AG10803 (cell line): ENCODE measurements at regions not wholly inside any gene's neighbourhood (a gene's known extent, or its start where the extent isn't known, plus 50 kb on each side); places are given as distances from the start of the nearest gene placed in this dataset.

Experiments
- DNase-seq: peaks from one replicate; pipeline ENCODE4 v3.0.0; 2010; ENCODE audit warnings: low read depth
- H3K4me3 ChIP-seq: 2 replicates; pipeline ENCODE4 v1.5.1; 2011; ENCODE audit warnings: mild to moderate bottlenecking, low read length, control low read depth
- TF ChIP-seq, protein P1 (sequence below): conservative IDR thresholded peaks from 2 replicates; pipeline ENCODE4 v1.5.1; 2011; ENCODE audit warnings: mild to moderate bottlenecking, low read length, control low read depth, inconsistent platforms

DNA sequence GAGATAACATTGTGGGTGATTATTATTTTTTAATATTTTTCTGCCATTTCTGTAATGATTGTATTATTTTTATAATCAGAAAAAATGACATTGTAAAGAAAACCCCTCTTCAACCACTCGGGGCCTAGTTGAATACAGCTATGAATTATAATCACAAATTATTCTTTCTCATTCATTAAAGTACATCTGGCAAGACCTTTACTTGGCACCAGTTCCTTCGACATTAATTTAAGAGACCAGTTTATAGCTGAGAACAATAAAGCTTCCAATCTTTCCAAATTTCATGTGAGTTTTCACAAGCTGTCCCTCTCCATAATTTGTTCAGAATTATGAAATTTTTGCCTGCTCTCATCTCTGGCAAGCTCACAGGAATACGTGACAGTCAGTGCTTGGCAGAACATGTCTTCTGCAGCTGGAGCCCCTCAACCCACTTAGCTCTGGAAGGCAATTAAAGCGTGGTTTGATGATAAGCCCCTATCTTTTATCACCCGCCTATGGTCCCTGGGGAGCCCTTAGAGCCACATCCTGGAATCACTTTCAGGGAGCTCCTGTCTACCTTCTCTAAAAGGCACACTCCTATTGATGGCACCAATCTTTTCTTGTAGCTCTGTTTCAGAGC is 201.8 kb upstream of the PRNP start:
- H3K4me3 ChIP-seq: no peak overlapping the region
- TF ChIP-seq, protein P1, sequence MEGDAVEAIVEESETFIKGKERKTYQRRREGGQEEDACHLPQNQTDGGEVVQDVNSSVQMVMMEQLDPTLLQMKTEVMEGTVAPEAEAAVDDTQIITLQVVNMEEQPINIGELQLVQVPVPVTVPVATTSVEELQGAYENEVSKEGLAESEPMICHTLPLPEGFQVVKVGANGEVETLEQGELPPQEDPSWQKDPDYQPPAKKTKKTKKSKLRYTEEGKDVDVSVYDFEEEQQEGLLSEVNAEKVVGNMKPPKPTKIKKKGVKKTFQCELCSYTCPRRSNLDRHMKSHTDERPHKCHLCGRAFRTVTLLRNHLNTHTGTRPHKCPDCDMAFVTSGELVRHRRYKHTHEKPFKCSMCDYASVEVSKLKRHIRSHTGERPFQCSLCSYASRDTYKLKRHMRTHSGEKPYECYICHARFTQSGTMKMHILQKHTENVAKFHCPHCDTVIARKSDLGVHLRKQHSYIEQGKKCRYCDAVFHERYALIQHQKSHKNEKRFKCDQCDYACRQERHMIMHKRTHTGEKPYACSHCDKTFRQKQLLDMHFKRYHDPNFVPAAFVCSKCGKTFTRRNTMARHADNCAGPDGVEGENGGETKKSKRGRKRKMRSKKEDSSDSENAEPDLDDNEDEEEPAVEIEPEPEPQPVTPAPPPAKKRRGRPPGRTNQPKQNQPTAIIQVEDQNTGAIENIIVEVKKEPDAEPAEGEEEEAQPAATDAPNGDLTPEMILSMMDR: no peak
- peak; percentile 20 for DNase-seq

GRCh38 chr20:4483961-4484360 is 202.3 kb upstream of the PRNP start:
- DNase-seq: no peak
- no peak overlapping the region for H3K4me3 ChIP-seq
- TF ChIP-seq, protein P1: no peak

- TF ChIP-seq, protein P1: no peak
- peak; percentile 77 for DNase-seq
- H3K4me3 ChIP-seq: no peak overlapping the region
Observed at GRCh38 chr20:4483486-4483885, 202.8 kb upstream of the PRNP start.

DNA sequence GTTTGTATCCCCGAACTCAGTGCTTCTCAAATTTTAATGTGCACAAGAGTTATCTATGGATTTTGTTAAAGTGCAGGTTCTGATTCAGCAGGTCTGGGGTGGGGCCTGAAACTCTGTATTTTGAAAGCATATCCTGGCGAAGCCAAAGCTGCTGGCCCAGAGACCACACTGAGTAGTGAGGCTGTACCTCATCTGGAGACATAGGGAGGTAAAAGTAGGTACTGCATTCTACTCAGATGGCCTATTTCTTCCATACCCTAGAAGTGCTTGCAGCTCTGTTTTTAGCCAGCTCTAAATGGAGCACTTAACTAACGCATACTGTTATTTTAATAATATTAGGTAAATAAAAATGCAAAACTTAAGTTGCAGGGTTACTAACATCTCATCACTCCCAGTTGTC is 206.2 kb upstream of the PRNP start:
- TF ChIP-seq, protein P1: no peak
- DNase-seq: no peak
- no peak overlapping the region for H3K4me3 ChIP-seq

GRCh38 chr20:4476903-4477500 is 209.3 kb upstream of the PRNP start:
- no peak overlapping the region for H3K4me3 ChIP-seq
- peak; percentile 82 for DNase-seq
- TF ChIP-seq, protein P1: no peak

- DNase-seq: peak; percentile 76
- no peak overlapping the region for H3K4me3 ChIP-seq
- TF ChIP-seq, protein P1: no peak
Observed at GRCh38 chr20:4472906-4473305, 213.3 kb upstream of the PRNP start.

GRCh38 chr20:4471221-4471620 is 215.0 kb upstream of the PRNP start:
- peak; percentile 94 for DNase-seq

More at GRCh38 chr20:4471221-4471620, 215.0 kb upstream of the PRNP start:
- no peak overlapping the region for H3K4me3 ChIP-seq
- TF ChIP-seq, protein P1: no peak
